CD4-positive, alpha-beta T cell treated with Interleukin-6 for 4 hours (primary cell): ENCODE measurements at regions not wholly inside any gene's neighbourhood (a gene's known extent, or its start where the extent isn't known, plus 50 kb on each side); places are given as distances from the start of the nearest gene placed in this dataset.

ENCODE experiments used
- DNase-seq: peaks from one replicate; pipeline ENCODE4 v3.0.0-alpha.2; 2020; ENCODE audit warnings: mixed read lengths

DNA sequence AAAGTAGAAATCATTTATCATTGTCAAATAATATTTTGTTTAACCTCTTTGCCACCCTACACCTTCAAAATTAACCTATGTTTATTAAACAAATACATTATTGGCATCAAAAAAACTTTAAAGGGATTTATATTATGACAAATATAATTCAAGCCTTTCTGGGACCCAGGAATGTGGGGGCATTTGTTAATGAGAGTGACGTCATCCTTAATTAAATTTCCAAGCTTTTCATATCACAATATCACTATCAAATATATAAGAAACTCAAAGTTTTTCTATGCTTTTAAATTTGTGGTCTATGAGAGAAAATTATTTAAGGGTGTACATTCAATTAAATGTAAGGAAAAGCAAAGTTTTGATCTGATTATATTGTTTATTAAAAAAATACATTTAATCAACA, 307.4 kb upstream of the POU3F3 start:
- no peak for DNase-seq

DNA sequence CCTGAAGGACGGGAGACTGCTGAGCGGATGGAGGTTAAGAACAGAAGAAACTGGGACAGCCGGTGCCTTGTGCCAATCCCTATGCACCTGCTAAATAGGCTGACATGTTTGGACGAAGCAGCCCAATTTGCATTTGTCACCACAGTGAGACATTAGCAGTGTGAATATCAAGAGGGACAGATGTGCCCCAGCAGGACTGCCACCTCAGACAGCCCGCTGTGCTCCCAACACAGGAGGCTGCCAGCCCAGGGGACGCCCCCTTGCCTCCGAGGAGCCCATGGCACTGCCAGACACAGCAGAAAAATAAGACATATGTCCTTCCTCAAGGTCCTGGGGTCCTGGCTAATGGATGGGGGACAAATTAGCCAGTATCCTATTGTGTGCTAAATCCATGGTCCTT, 306.7 kb upstream of the POU3F3 start:
- DNase-seq: no peak

DNA sequence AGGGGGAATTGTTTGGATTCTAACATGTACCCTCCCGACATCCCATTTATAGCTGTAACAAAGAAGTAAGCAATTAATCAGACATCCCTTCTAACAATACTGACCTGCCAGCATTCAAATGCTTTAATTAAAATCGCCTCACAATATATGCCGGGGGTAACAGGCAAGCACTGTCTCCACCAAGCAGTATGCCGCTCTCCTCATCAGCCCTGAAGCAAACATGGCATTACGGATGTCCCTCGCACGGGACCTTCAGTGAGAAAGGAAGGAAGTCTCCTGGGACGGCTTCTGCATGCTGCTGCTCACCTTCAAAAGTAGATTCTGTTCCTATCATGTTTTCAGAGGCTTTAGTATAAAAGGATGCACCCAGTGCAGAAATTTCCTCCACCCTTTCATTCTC, 292.7 kb upstream of the POU3F3 start:
- DNase-seq: no peak

DNA sequence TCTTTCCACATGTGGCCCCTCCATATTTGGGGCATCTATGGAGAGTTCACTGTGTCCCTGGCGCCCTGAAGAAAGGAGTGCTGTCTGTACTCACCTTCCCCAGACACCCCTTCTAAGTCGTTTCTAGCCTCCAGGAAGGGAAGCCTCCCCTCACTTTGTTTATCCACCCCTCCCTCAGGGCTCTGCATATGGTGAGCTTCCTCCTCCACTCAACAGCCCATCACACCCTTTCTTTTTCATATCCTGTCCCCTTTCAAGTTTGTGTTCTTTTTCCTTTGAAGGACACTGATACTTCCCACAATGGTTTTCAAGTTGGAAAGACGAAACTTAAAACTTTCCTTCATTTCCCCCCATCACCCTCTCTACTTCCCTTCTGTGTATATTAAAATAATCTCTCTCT, 291.4 kb upstream of the POU3F3 start:
- no peak for DNase-seq

DNA sequence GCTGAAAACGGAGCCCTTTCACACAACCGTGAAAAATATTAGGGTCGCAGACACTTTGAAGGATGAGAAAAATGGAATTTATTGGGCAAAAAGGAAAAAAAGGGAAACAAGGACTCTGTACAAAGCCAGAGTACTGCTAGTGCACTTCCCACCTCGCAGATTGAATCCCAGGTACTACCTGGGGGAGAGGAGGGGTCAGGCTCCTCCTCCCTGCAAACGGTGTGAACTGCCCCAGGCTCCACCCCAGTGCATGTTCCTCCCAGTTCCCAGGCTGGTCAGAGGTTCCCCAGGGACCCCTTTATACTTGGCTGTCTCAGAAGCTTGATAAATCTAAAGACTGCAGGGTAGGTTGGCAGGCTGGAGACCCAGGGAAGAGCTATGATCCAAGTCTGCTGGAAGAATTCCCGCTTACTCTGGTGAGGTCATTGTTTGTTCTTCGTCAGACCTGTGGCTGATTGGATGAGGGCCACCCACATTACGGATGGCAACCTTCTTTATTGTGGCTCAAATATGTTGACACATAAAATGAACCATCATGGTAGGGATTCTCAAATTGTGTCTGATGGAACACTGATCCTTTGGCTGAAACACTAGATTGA, 290.4 kb upstream of the POU3F3 start:
- DNase-seq: no peak

DNA sequence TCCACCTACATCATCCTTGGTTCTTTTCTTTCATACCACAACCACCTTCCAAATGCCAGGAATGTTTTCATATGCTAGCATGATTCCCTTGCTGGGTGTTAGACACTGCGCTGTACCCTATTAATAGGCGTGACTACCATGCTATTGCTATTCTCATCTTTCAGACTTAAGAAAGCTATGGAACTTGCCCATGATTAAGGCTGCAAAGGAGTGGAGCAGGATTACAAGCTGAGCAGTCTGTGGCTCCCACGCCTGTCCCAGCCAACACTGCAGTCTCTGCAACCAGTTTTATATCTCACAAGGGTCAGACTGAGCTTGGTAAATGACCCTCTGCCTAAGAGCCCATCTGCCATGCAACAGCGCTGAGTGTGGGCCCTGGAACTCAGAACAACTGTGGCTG, 285.7 kb upstream of the POU3F3 start:
- DNase-seq: no peak

DNA sequence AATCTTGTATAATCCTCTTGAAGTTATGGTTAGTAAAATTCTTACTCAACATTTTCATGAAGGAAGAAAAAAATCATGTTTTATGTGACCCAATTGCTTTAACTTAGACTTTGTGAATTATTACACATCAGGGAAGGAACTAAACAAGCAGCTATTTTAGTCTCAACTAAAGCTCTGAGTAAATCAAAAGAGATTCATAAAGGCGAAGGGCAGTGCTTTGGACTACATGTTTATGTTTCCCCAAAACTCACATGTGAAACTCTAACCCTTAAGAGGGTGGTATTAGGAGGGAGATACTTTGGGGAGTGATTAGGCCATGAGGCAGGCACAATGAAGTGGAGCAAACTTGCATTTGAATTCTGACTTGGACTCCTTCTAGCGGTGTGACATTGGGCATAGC, 283.7 kb upstream of the POU3F3 start:
- DNase-seq: no peak

DNA sequence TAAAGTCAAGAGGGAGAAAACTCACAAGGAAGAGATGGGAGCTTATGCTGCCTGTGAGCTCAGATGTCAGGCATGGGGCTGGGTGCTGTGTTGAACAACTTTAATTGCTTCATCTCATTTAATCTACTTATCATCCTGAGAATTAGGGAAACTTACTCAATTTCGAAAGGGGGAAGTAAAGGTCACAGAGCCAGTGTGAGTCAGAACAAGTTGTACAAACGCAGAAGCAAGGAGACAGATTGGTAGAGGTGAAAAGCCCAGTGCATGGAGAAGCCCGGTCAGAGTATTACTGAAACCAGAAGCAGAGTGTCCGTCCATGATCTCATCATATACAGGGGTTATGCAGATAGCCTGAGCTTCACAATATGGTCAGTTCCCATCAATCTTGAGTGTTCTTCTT, 281.1 kb upstream of the POU3F3 start:
- DNase-seq: no peak

DNA sequence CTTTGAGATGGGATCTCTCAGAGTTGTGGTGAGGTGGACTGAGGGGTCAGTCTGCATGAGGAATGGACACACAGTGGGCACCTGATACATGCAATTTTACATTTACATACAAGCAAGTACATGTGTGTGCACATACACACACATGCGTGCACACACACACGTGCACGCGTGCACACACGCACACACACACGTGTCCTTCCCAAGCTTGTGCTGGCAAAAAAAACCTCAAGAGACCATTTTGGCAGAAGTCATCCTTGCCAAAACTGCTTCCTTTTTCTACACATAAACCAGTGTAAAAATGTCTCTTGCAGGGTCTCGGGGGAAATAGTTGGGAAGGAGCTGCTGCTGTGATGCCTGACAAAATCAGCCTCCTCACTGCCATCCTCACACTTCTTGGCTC, 279.5 kb upstream of the POU3F3 start:
- DNase-seq: no peak

DNA sequence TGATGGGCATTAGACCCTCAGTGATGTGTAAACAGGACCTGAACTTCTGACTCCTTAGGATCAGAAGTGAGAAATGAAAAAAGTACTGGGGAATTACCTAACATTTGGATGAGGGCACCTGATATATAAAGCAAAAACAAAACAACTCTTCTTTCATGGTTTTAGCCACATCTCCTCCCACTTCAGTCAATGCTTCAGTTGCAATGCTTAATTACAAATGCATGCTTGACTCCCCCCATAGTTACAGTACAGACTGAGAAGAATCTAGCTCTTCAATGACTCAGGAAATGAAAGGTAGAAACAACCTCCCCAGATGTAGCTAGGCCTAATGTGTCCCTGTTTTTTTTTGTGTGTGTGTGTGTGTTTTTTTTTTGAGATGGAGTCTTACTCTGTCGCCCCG, 276.8 kb upstream of the POU3F3 start:
- no peak for DNase-seq

DNA sequence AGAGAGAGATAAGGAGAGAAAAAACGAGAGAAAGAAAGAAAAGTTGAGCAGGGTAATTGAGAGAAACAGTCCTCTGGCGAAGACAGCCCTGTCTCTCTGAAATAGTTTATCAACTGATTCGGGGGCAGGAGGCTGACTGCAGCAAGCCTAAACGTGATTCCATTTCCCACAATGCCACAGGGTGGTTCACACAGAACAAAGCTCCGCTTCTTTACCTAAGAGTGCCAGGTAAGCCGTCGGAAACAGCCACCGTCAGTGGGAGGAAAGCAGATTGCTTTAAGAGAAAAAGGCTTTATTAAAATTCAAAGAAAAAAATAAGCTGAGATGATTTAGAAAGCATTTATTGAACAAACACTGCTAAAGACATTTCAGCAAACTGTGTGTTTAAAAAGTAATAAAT, 271.4 kb upstream of the POU3F3 start:
- no peak for DNase-seq

DNA sequence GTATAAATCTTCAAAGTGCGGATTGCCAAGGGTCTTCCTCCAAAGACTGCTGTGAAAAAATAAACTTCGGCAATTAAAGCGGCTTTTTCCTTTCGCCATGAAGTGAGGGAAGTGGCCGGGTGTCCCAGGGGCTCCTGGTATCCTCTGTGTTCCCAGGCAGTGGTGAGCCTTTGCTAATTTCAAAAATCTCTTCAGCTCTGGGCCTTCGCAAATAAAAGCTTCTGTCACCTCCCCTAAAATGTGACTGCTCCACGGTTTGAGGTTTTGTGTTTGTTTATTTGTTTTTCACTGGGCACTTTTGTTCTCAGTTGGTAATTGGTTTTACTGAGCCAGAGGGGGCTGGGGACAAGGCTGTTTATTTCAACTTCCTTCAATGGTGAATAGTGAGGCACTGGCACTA, 270.1 kb upstream of the POU3F3 start:
- DNase-seq: no peak

DNA sequence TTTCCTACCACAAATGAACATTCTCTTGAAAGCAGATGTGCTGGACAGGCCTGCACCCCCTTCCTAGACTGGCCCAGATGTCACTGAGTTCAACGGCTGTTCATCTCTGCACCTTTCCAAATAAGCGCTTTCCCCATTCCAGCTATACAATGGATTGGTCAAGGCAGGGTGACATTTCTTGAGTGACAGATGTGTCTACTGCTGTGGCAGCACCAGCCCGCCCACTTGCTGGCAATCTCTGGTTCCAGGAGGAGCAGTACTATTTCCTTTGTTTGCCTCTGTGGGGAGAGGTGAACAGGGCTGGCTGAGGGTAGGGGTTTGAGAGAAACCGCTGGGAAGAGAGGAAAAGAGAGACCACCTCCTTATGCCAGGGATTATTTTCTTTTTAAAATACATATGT, 269.5 kb upstream of the POU3F3 start:
- DNase-seq: no peak

DNA sequence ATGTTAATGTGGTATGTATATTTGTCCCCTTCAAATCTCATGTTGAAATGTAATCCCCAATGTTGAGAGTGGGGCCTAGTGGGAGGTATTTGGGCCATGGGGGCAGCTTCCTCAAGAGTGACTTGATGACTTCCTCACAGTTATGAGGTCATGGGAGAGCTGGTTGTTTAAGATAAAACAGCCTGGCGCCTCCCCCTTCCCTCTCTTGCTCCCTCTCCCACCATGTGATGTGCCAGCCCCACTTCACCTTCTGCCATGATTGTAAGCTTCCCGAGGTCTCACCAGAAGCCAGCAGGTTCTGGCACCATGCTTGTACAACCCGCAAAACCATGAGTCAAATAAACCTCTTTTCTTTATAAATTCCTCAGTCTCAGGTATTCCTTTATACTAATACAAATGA, 258.3 kb upstream of the POU3F3 start:
- no peak for DNase-seq

DNA sequence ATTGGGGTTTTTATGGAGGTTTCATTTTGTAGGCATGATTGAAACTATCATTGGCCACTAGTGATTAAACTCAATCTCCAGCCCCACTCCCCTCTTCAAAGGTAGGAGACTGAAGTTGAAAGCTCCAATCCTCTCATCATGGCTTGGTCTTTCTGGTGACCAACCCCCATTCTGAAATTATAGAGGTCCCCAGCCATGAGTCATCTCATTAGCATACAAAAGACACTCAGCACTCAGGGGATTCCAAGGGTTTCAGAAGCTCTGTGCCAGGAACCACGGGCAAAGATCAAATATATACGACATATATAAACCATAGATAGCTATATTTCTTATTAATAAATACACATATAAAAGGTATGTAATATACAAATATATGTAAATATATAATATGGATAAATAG, 256.0 kb upstream of the POU3F3 start:
- no peak for DNase-seq

DNA sequence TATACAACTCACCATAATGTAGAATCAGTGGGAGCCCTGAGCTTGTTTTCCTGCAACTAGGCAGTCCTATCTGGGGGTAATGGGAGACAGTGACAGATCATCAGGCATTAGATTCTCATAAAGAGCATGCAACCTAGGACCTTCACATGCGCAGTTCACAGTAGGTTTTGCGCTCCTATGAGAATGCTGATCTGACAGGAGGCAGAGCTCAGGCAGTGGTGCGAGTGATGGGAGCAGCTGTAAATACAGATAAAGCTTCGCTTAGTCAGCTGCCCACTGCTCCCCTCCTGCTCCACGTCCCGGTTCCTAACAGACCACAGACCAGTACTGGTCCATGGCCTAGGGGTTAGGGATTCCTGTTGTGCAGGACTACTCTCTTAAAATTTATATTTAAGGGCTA, 255.3 kb upstream of the POU3F3 start:
- DNase-seq: no peak

DNA sequence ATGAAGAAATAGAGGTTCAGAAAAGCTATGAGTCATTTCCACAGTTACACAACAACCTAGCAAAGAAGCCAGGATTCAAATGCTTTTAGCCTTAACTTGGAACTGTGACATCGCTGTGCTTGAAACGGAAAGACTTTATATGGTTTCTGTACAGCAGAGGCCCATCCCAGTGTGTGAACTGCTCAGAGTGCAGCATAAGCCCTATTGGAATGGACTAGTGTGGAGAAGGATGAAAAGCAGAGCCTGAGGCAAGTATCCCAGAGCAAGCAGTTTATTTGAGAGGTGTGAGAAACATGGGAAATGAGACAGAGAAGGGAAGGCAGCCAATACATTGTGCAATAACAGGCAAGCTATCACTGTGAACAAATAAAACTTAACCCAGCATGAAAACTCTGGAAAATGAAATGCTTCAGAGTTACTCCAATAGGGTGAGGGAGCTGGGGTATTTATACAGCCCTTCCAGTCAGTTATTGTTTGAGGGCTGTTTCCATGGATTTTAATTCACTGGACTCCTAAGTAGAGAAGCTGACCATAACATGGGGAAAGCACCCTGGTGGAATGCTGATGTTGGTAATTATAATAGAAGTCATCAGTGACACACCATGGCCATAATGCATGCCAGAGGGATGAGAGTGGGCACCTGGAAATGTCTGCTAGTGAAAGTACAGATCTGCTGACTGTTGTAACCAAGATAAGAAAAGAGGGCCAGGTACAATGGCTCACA, 254.0 kb upstream of the POU3F3 start:
- DNase-seq: no peak

DNA sequence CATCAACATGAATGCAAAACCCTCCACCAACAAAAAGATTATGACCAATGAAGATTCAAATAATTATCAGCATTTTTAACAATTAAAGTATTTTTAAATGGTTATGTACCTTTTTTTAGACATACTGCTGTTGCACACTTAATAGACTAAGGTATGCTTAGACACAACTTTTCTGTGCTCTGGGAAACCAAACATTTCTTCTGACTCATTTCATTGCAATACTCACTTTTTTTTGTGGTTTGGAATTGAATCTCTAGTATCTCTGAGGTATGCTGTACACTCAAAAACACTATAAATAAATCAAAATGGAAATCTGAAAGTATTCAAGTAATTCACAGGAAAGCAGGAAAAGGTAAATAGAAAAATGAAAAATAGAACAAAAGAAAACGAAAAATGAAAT, 247.9 kb upstream of the POU3F3 start:
- DNase-seq: no peak

DNA sequence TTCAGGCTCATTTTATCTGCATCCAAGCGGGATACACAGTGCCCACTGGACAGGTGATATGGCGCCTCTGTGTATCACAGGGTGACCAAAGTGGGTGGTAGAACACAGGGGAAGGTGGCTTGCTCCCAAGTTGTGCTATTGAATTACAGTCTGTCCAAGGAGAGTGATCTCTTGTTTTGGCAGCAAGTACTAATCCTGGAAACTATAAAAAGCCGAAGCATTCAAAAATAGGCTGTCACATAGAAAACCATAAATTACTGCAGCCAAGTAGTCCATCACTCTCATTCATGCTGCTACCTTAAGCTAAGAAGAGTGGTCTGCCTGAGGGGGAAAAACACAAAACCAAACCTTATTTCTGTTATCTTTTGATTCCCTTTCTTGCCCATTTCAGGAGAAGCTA, 237.1 kb upstream of the POU3F3 start:
- DNase-seq: no peak

DNA sequence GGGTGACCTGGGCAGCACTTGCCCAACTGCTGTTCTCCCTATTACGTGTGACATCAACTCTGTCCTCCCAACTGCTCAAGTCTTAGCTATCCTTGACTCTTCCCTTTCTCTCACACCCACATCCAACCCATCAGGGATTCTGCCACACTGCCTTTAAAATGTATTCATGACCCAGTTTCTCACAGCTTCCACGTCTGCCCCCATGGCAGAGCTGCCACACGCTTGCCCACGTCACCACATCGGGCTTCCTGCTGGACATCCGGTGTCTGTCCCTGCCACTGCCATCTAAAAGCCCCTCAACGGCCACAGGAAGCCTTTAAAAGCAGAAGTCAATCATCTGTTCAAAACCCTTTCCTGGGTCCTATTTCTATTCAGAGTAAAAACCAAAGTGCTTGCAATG, 233.1 kb upstream of the POU3F3 start:
- DNase-seq: no peak

DNA sequence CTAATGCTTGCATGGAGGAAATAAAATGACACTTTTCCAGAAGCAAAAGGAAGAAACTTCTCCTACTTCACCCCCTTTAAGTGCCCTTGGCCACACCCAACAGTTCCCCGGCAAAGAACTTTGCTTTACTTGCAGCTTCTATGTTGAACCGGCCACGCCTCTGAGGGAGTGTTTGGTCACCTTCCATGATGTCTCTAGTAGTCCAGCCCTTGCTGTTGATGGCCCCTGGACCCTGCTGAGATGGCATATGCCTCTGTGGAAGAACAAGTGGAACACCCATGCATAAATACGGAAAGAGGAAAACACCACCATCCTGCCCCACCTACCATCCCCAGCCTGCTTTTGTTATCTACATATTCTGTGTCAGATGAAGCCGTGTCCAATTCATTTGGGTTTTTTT, 218.3 kb upstream of the POU3F3 start:
- no peak for DNase-seq

DNA sequence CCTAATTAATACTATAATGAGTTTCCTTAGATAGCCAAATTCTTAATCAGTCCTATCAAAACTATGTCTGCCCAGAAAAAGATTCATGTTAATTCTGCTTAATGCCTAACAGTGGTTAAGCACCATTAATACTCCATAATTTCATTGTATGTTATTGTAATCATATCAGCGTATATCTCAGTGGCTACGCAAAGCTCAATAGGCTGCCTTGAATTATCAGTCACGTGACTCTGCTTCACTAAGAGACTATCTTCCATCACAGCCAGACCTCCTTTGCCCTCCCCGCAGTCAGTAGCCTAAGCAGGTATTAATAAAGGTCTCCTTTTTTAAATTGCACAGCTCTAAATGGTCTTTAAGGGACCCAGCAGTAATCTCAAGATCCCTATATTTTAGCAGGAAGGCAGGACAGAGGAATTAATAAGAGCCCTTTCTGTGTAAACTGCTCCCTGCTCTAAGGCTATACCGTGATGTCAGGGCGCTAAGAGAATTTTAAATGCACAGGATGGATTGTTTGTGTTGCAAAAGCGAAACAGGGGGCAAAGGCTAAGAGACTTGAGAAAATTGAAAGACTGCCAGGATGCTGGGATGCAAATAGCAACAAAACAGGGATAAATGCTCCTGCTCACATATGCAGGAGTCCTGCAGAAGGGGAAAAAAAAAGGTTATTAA, 215.6 kb upstream of the POU3F3 start:
- no peak for DNase-seq

DNA sequence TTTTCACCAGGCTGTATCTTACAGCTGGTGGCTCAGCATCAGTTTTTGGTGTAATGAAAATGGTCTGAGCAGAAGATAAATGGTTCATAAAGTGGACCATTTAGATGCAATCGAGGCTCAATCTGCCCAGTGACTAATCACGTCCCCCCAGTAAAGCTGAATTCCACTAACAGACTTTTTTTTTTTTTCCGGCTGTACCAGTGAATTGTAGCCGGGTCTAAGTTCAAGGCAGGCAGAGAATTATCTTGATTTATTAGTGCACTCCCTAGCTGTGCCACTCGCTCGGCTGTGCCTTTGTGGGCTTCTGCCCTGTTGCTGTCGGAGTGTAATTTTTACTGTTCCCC, 215.1 kb upstream of the POU3F3 start:
- DNase-seq: no peak

DNA sequence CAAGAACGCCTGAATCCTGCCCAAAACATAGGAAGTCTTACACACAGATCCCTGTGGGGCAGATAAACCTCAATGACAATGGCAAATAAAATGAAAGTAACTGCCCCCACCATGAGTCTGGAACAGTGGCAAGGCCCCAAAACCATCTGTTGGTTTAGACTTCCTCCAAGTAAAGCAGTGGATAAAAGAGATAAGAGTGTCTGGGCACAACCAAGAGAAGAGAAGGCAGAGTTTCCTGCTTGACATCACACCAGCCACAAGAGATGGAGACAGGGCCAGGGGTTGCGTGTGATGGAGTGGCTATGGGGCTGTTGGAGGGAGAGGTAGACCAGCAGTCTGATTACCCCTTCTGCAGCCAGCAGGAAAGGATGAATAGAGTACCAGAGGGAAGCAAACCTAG, 212.1 kb upstream of the POU3F3 start:
- DNase-seq: no peak

DNA sequence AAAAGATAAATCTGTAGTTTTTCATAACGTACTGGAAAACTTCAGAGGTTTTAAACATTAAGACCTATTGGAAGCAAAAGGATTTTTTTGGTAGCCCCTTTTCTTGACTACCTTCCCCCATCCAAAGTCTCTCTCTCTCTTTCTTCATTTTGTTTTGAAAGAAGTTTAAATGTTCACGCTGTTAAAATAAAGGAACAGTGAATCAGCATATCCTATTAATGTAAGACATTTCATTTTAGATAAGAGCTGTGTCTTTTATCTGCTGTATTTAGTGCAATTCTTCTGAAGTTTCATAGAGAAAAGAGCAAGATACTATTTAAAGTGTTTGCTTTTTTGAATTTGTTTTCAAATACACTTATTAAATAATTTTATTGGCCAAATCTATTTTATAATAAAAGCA, 205.5 kb upstream of the POU3F3 start:
- no peak for DNase-seq
